ENCODE measurements at regions not wholly inside any gene's neighbourhood (a gene's known extent, or its start where the extent isn't known, plus 50 kb on each side); places are given as distances from the start of the nearest gene placed in this dataset.

GRCh38 chr15:48058371-48058770, 62.4 kb upstream of the SLC24A5 start:
- POLR2A ChIA-PET: no interaction called here
- Histone ChIP-seq H3K27ac (ENCODE audit: low read length) (no peak overlapping the region), H3K36me3 (ENCODE audit: control insufficient read depth, insufficient read depth, low read length) (no peaks in the 10 kb centered on the region), H3K27me3 (ENCODE audit: control insufficient read depth, insufficient read depth, low read length) (no peaks in the 10 kb centered on the region), H3K4me1 (ENCODE audit: control insufficient read depth, insufficient read depth, low read length) (no peaks in the 10 kb centered on the region), H3K4me3 (ENCODE audit: low read depth in 2 of 2, low read length in 2 of 2) (no peak overlapping the region), H3K9me3 (ENCODE audit: control insufficient read depth, insufficient read depth, low read depth, low read length) (no peaks in the 10 kb centered on the region)
- BruUV-seq (replicated peaks): no TSS peak
- TF ChIP-seq POLR2AphosphoS5 (IDR thresholded peaks at IDR 0.05; ENCODE audit: low read depth, low read length): no peak
- no peak for TF ChIP-seq SIN3A (IDR thresholded peaks at IDR 0.05; ENCODE audit: borderline replicate concordance, insufficient read depth, low read depth, low read length)
- TF ChIP-seq CTCF (IDR thresholded peaks at IDR 0.05): no peak
- no peak for TF ChIP-seq REST (IDR thresholded peaks at IDR 0.05; ENCODE audit: insufficient read depth in 1 of 2, low read depth in 2 of 2, low read length in 1 of 2)
- no peak for TF ChIP-seq TCF7L2 (IDR thresholded peaks at IDR 0.05; ENCODE audit: low read depth, low read length)
- CTCF ChIA-PET: no interaction called here
- no peak for DNase-seq (ENCODE audit: low read depth, low spot score)
- ATAC-seq: no peak
- in situ Hi-C loops (cut with HindIII; ENCODE audit: low pct_unique_long_range_greater_than_20kb, low sequenced_read_pairs): no loop called here
- intact Hi-C loops (cut with micrococcal nuclease; ENCODE audit: unreplicated experiment): no loop called here

- H3K4me3 ChIP-seq (ENCODE audit: low read depth in 2 of 2, low read length in 2 of 2): 0 out of 4 replicates have a peak overlapping the region, but pooled peaks of 1 of the 2 experiments have one; percentile 13
- in situ Hi-C loops (cut with HindIII; ENCODE audit: low pct_unique_long_range_greater_than_20kb, low sequenced_read_pairs) (no loop called here), intact Hi-C loops (cut with micrococcal nuclease; ENCODE audit: unreplicated experiment) (no loop called here)
- ATAC-seq: no peak
- ChIA-PET POLR2A (no interaction called here), CTCF (no interaction called here)
- DNase-seq (ENCODE audit: low read depth, low spot score): no peak
- no peaks in the 10 kb centered on the region for H3K36me3 ChIP-seq (ENCODE audit: control insufficient read depth, insufficient read depth, low read length)
- H3K27me3 ChIP-seq (ENCODE audit: control insufficient read depth, insufficient read depth, low read length): no peaks in the 10 kb centered on the region
- TF ChIP-seq REST (IDR thresholded peaks at IDR 0.05; ENCODE audit: insufficient read depth in 1 of 2, low read depth in 2 of 2, low read length in 1 of 2) (no peak), CTCF (IDR thresholded peaks at IDR 0.05) (no peak), SIN3A (IDR thresholded peaks at IDR 0.05; ENCODE audit: borderline replicate concordance, insufficient read depth, low read depth, low read length) (no peak), POLR2AphosphoS5 (IDR thresholded peaks at IDR 0.05; ENCODE audit: low read depth, low read length) (no peak), TCF7L2 (IDR thresholded peaks at IDR 0.05; ENCODE audit: low read depth, low read length) (no peak)
- no TSS peak for BruUV-seq (replicated peaks)
- no peak overlapping the region for H3K27ac ChIP-seq (ENCODE audit: low read length)
- no peaks in the 10 kb centered on the region for H3K4me1 ChIP-seq (ENCODE audit: control insufficient read depth, insufficient read depth, low read length)
- no peaks in the 10 kb centered on the region for H3K9me3 ChIP-seq (ENCODE audit: control insufficient read depth, insufficient read depth, low read depth, low read length)
Measured at GRCh38 chr15:48059791-48060190, 61.0 kb upstream of the SLC24A5 start.
